Muscle layer of colon (tissue), 2 donors: ENCODE measurements at regions not wholly inside any gene's neighbourhood (a gene's known extent, or its start where the extent isn't known, plus 50 kb on each side); places are given as distances from the start of the nearest gene placed in this dataset.

ENCODE experiments used
- H3K27ac ChIP-seq: one replicate; pipeline ENCODE4 v1.7.0; 2013; ENCODE audit warnings: low read depth, mild to moderate bottlenecking, low read length, moderate library complexity
- H3K27me3 ChIP-seq, 2 donors: one replicate each; pipeline ENCODE4 v1.7.0; 2013; ENCODE audit warnings: low read length in 2 of 2, mild to moderate bottlenecking in 2 of 2; ENCODE audit not compliant: insufficient read depth in 2 of 2, control insufficient read depth in 1 of 2
- H3K36me3 ChIP-seq: one replicate; pipeline ENCODE4 v1.7.0; 2013; ENCODE audit warnings: mild to moderate bottlenecking, low read length; ENCODE audit not compliant: insufficient read depth
- H3K4me1 ChIP-seq: one replicate; pipeline ENCODE4 v1.7.0; 2013; ENCODE audit warnings: mild to moderate bottlenecking, low read length; ENCODE audit not compliant: insufficient read depth
- H3K4me3 ChIP-seq, 2 donors: one replicate each; pipeline ENCODE4 v1.7.0; 2013; ENCODE audit warnings: low read length in 2 of 2, low read depth in 1 of 2, mild to moderate bottlenecking in 1 of 2, moderate library complexity in 1 of 2
- H3K9ac ChIP-seq: one replicate; pipeline ENCODE4 v1.7.0; 2013; ENCODE audit warnings: low read length
- H3K9me3 ChIP-seq: one replicate; pipeline ENCODE4 v1.7.0; 2013; ENCODE audit warnings: mild to moderate bottlenecking, low read length
- donor health status: abdominal sarcoma.
- donor health status: Adenocarcinoma of cecum.

- Histone ChIP-seq H3K27ac (no peak overlapping the region), H3K4me3 (no peak overlapping the region), H3K36me3 (no peaks in the 10 kb centered on the region), H3K27me3 (no peaks in the 10 kb centered on the region), H3K9ac (no peak overlapping the region), H3K9me3 (no peaks in the 10 kb centered on the region), H3K4me1 (peaks cover 11% of the 10 kb centered on the region)
Observed at GRCh38 chr6:119879731-119880130, 530.2 kb upstream of the MAN1A1 start.

- H3K36me3 ChIP-seq, result no peaks in the 10 kb centered on the region
- H3K4me1 ChIP-seq, result no peaks in the 10 kb centered on the region
- no peaks in the 10 kb centered on the region for H3K27me3 ChIP-seq
- H3K9me3 ChIP-seq, result no peaks in the 10 kb centered on the region
- H3K4me3 ChIP-seq, result no peak overlapping the region
- no peak overlapping the region for H3K9ac ChIP-seq
- no peak overlapping the region for H3K27ac ChIP-seq
Observed at GRCh38 chr6:119874381-119874780, 524.8 kb upstream of the MAN1A1 start.

- Histone ChIP-seq H3K4me3 (no peak overlapping the region), H3K36me3 (no peaks in the 10 kb centered on the region), H3K4me1 (no peaks in the 10 kb centered on the region), H3K9me3 (no peaks in the 10 kb centered on the region), H3K9ac (no peak overlapping the region), H3K27ac (no peak overlapping the region), H3K27me3 (no peaks in the 10 kb centered on the region)
Observed at GRCh38 chr6:119873107-119873506, 523.5 kb upstream of the MAN1A1 start.

DNA sequence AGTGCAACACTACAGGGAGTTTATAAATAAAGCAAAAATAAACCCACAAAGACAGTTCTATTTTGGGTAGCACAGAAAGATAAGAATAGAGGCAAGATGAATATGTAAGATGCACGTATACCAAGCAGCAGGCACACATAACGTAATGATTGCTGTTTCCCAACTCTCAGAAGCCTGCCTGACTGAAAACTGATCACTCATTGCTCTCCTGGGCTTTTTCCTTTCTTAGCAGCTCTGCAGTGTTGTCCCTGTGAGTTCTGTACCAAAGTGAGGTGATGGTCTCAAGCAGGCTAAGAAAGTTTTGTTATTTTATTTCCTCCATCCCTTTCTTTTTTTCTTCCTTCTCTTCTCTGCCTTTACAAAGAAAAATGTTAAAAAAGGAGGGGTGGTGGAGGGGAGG is 522.0 kb upstream of the MAN1A1 start:
- no peak overlapping the region for H3K9ac ChIP-seq
- H3K9me3 ChIP-seq, result no peaks in the 10 kb centered on the region
- H3K4me3 ChIP-seq, result no peak overlapping the region
- H3K36me3 ChIP-seq, result no peaks in the 10 kb centered on the region
- no peaks in the 10 kb centered on the region for H3K27me3 ChIP-seq
- no peak overlapping the region for H3K27ac ChIP-seq
- H3K4me1 ChIP-seq, result no peaks in the 10 kb centered on the region

DNA sequence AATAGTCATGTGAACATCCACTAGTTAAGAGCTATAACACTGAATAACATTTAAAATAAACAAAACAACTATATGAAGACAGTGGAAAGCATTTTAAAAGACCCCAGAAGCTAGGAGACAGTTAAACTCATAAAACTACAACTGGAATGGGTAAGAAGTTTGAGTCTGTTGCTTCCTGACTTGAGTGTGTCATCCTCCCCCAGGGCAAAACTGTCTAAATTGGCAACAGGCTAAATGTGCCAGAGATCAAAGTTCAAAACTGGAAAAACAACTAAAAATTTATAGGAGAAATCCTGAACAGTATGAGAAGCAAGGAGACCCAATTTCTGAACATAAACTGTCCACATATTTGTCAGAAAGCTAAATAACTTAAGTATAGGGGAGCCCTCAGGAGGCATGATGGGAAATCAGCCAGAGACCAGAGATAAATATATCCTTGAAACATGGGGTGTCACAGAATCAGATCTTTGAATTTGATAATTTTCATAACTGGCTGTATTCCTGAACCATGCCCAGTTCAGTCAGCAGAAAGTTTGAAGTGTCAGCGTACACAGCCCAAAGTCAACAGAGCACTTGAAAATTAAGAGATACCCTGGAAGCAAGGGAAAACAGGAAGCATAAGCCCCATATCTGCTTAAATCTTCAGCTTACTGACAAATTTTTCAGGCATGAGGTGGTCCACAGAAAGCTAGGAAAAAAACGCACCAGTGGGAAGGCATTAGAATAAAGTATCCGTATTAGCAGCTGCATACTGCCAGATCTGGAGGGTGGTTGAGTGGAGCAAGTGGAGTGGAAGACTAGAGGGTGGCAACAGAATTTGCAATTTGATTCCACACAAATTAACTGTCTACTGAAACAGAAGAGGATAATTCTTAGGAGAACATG is 516.1 kb upstream of the MAN1A1 start:
- no peaks in the 10 kb centered on the region for H3K4me1 ChIP-seq

DNA sequence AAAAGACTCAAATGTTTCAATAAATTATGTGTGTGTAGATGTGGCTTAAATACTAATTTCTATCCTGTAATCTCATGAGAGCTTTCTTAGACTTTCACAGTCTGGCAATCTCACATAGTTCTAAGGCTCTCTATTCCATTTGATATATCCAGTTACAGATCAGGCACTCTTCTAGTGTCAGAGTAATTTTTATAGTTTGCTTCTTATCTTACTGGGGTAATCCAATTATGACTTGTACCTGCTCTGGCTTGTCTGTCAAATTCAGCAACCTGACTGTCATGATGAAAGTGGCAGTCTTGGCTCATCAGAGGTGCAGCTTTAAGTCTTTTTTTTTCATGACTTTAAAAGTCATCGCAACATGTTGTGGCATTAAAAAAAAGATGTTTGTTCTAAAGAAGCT is 513.2 kb upstream of the MAN1A1 start:
- no peak overlapping the region for H3K4me3 ChIP-seq
- H3K36me3 ChIP-seq, result no peaks in the 10 kb centered on the region
- H3K9me3 ChIP-seq, result peaks cover 8% of the 10 kb centered on the region
- no peak overlapping the region for H3K27ac ChIP-seq
- H3K9ac ChIP-seq, result no peak overlapping the region
- H3K27me3 ChIP-seq, result no peaks in the 10 kb centered on the region
- no peaks in the 10 kb centered on the region for H3K4me1 ChIP-seq

More for the DNA sequence above, 516.1 kb upstream of the MAN1A1 start:
- Histone ChIP-seq H3K9me3 (peaks cover 8% of the 10 kb centered on the region), H3K27me3 (no peaks in the 10 kb centered on the region), H3K36me3 (no peaks in the 10 kb centered on the region), H3K27ac (no peak overlapping the region), H3K4me3 (no peak overlapping the region), H3K9ac (no peak overlapping the region)

GRCh38 chr6:119858901-119859300 is 509.3 kb upstream of the MAN1A1 start:
- H3K36me3 ChIP-seq, result no peaks in the 10 kb centered on the region
- H3K27me3 ChIP-seq, result no peaks in the 10 kb centered on the region
- H3K9me3 ChIP-seq, result no peaks in the 10 kb centered on the region
- no peak overlapping the region for H3K4me3 ChIP-seq
- H3K4me1 ChIP-seq, result no peaks in the 10 kb centered on the region
- H3K9ac ChIP-seq, result no peak overlapping the region
- H3K27ac ChIP-seq, result no peak overlapping the region

- Histone ChIP-seq H3K9me3 (no peaks in the 10 kb centered on the region), H3K4me3 (no peak overlapping the region), H3K9ac (no peak overlapping the region), H3K36me3 (no peaks in the 10 kb centered on the region), H3K27ac (no peak overlapping the region), H3K4me1 (no peaks in the 10 kb centered on the region), H3K27me3 (no peaks in the 10 kb centered on the region)
Observed at GRCh38 chr6:119856136-119856535, 506.6 kb upstream of the MAN1A1 start.

GRCh38 chr6:119848696-119849095 is 499.1 kb upstream of the MAN1A1 start:
- Histone ChIP-seq H3K27ac (no peak overlapping the region), H3K9ac (no peak overlapping the region), H3K4me1 (no peaks in the 10 kb centered on the region)

GRCh38 chr6:119845161-119845560 is 495.6 kb upstream of the MAN1A1 start:
- no peaks in the 10 kb centered on the region for H3K27me3 ChIP-seq
- H3K36me3 ChIP-seq, result no peaks in the 10 kb centered on the region
- H3K9me3 ChIP-seq, result no peaks in the 10 kb centered on the region
- H3K4me1 ChIP-seq, result no peaks in the 10 kb centered on the region
- no peak overlapping the region for H3K9ac ChIP-seq
- no peak overlapping the region for H3K4me3 ChIP-seq
- H3K27ac ChIP-seq, result no peak overlapping the region

More at GRCh38 chr6:119848696-119849095, 499.1 kb upstream of the MAN1A1 start:
- no peaks in the 10 kb centered on the region for H3K9me3 ChIP-seq
- H3K27me3 ChIP-seq, result no peaks in the 10 kb centered on the region
- H3K36me3 ChIP-seq, result no peaks in the 10 kb centered on the region
- no peak overlapping the region for H3K4me3 ChIP-seq

DNA sequence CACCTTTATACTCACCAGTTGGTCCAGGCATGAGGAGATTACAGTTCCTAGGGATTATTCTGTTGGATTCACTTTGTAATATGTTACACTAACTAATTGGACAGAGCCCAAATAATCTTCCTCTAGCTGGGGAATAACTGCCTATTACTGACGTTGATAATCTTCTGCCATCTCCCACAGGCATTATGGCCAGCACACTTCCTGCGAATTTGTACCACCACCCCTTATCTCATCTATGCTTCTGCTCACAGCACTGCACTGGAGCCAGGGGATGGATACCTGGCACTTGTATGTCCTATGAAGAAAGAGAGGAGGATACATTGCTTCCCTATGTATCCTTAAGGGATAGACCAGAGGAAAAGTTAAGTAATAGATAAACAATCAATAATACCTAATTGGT is 494.8 kb upstream of the MAN1A1 start:
- Histone ChIP-seq H3K9me3 (no peaks in the 10 kb centered on the region), H3K4me3 (no peak overlapping the region), H3K4me1 (no peaks in the 10 kb centered on the region), H3K9ac (no peak overlapping the region), H3K36me3 (no peaks in the 10 kb centered on the region), H3K27me3 (no peaks in the 10 kb centered on the region), H3K27ac (no peak overlapping the region)

DNA sequence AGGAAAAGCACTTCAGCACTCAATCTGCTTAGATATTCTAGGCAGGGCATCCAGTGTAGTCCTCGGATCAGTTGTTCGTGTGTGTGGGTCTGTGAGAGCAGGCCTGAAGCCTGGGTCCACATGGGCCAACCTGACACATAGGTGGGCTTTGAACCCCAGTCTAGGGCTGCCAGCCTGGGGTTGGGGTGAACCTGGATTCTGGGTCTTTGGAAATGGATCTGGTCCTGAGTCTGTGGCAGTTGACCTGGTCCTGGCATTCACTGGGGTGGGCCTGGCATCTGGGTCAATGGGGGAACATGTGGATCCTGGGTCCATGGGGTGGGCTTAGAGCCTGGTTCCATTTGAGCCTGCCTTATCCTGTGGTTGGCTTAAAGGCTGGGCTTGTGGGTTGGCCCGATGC is 492.6 kb upstream of the MAN1A1 start:
- H3K4me3 ChIP-seq, result no peak overlapping the region
- no peaks in the 10 kb centered on the region for H3K4me1 ChIP-seq
- H3K9ac ChIP-seq, result no peak overlapping the region
- H3K9me3 ChIP-seq, result no peaks in the 10 kb centered on the region
- no peak overlapping the region for H3K27ac ChIP-seq
- H3K27me3 ChIP-seq, result no peaks in the 10 kb centered on the region
- no peaks in the 10 kb centered on the region for H3K36me3 ChIP-seq
